ENCODE measurements at regions not wholly inside any gene's neighbourhood (a gene's known extent, or its start where the extent isn't known, plus 50 kb on each side); places are given as distances from the start of the nearest gene placed in this dataset.

GRCh38 chr7:136807598-136807997 is 60.9 kb upstream of the CHRM2 start:
- no peak for DNase-seq (ENCODE audit: low read depth)

GRCh38 chr7:136803028-136803427 is 65.4 kb upstream of the CHRM2 start:
- DNase-seq (ENCODE audit: low read depth), result no peak

GRCh38 chr7:136783934-136784333 is 84.5 kb upstream of the CHRM2 start:
- DNase-seq (ENCODE audit: low read depth), result no peak

GRCh38 chr7:136741941-136742340 is 126.5 kb upstream of the CHRM2 start:
- peak; percentile 14 for DNase-seq (ENCODE audit: low read depth)

- DNase-seq (ENCODE audit: low read depth), result no peak
Measured at GRCh38 chr7:136728945-136729344, 139.5 kb upstream of the CHRM2 start.

DNA sequence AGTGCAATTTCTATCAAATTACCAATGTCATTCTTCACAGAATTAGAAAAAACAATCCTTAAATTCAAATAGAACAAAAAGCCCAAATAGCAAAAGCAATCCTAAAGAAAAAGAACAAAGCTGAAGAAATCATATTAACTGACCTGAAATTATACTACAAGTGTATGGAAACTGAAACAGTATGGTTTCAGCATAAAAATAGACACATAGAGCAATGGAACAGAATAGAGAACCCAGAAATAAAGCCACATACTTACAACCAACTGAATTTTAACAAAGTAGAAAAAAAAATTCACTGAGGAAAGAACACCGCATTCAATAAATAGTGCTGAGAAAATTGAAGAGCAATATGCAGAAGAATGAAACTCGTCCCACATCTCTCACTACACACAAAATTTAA is 142.0 kb upstream of the CHRM2 start:
- DNase-seq (ENCODE audit: low read depth), result no peak

GRCh38 chr7:136717910-136718557 is 150.4 kb upstream of the CHRM2 start:
- no peak for DNase-seq (ENCODE audit: low read depth)

- no peak for DNase-seq (ENCODE audit: low read depth)
Measured at GRCh38 chr7:136714062-136714461, 154.4 kb upstream of the CHRM2 start.

DNA sequence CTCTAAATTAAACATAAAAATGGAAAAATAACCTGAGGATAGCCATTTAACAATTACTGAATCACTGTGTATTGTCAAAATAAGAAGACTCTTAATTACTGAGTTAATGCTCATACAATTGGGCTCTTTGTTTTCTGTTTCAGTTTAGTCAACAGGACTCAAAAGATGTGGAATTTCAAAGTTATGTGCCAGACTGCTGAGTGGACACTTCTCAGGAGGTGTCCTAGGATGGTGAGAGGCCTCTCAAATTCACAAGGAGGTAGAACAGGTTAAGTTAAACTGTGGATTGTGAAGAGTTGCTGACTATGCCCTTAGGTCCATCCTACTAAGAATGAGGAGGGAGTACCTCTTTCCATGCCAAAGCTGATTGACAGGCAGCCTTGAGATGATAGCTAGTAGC is 157.7 kb upstream of the CHRM2 start:
- no peak for DNase-seq (ENCODE audit: low read depth)

DNA sequence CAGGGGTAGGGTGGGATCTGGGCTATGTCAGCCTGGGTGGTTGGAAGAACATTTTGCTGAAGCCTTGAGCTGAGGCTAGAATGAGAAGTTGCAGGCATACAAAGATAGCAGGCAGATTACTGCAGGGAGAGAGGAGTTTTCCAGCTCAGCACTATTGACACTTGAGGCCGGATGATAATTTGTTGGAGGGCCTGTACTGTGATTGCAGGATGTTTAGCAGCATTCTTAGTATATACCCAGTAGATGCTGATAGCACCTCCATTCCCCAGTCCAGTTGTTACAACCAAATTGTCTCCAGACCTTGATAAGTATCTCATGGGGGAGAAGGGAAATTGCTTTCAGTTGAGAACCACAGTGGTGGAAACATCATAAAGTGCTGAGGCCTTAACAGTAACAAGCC is 158.6 kb upstream of the CHRM2 start:
- no peak for DNase-seq (ENCODE audit: low read depth)

- DNase-seq (ENCODE audit: low read depth), result no peak
Measured at GRCh38 chr7:136702913-136703312, 165.5 kb upstream of the CHRM2 start.

DNA sequence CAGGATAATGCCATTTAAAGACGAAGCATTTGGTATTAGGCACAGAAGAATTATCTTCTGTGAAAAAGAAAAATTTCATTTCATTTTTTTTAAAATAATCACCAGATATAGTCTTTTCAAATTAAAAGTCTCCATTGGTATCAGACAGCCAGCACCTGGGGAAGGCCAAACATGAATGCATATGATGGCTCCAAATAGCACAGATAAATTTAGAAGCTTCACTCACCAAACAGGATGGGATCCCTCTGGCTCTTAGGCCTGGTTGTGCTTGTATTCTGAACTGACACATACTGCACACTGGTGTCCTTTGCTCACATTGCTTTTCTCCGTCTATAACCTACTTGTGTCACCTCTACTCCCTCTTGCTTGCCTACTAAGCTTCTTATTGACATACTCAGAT is 169.5 kb upstream of the CHRM2 start:
- no peak for DNase-seq (ENCODE audit: low read depth)

DNA sequence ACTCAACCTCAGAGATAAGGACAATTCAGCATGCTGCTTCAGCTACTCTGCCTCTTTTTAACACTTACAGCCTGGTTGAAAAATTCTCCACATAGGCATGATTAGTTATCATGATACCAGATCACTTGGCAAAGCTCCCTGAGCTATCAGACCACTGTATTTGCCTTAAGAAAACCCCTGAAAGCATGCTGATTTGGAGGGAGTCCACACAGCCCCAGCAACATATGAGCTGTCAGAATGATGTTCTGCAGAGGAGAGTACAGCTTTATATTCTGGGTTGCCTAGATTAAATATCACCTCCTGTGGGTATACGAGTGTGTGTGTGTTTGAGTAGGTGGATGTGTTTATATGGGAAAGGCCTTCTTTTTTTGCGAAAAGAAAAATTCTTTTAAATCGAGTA is 170.2 kb upstream of the CHRM2 start:
- no peak for DNase-seq (ENCODE audit: low read depth)

- no peak for DNase-seq (ENCODE audit: low read depth)
Measured at GRCh38 chr7:136697271-136697670, 171.2 kb upstream of the CHRM2 start.

GRCh38 chr7:136693166-136694119 is 175.0 kb upstream of the CHRM2 start:
- no peak for DNase-seq (ENCODE audit: low read depth)

- DNase-seq (ENCODE audit: low read depth), result no peak
Measured at GRCh38 chr7:136692221-136692620, 176.2 kb upstream of the CHRM2 start.

- DNase-seq (ENCODE audit: low read depth), result no peak
Measured at GRCh38 chr7:136688601-136689000, 179.9 kb upstream of the CHRM2 start.

GRCh38 chr7:136687693-136688322 is 180.6 kb upstream of the CHRM2 start:
- peak; percentile 10 for DNase-seq (ENCODE audit: low read depth)

- no peak for DNase-seq (ENCODE audit: low read depth)
Measured at GRCh38 chr7:136685501-136686173, 182.8 kb upstream of the CHRM2 start.

- peak; percentile 35 for DNase-seq (ENCODE audit: low read depth)
Measured at GRCh38 chr7:136677471-136678365, 190.7 kb upstream of the CHRM2 start.

DNA sequence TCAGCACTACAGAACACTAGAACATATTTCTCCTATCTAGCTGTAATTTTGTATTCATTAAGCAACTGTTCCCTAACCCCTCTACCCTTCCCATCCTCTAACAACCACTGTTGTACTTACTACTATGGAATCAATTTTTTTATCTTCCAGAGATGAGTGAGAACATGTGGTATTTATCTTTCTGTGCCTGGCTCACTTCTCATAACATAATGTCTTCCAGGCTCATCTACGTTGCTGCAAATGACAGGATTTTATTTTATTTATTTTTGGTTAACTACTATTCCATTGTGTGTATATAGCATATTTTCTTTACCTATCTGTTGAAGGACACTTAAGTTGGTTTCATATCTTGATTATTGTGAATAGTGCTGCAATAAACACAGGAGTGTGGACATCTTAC is 200.9 kb upstream of the CHRM2 start:
- DNase-seq (ENCODE audit: low read depth), result no peak

All from renal cortical epithelial cell (primary cell).